Nephron progenitor cell (in vitro differentiated cells): ENCODE measurements at regions not wholly inside any gene's neighbourhood (a gene's known extent, or its start where the extent isn't known, plus 50 kb on each side); places are given as distances from the start of the nearest gene placed in this dataset.

ENCODE experiments used
- DNase-seq: peaks from one replicate; pipeline ENCODE4 v3.0.0; 2021
- H3K27ac Mint-ChIP-seq: 2 replicates; pipeline ENCODE4 v1.8.0; 2021; ENCODE audit warnings: mild to moderate bottlenecking, moderate library complexity, mixed read lengths
- H3K27me3 Mint-ChIP-seq: 2 replicates; pipeline ENCODE4 v1.8.0; 2021; ENCODE audit warnings: mild to moderate bottlenecking, low read depth, mixed read lengths; ENCODE audit not compliant: poor library complexity
- H3K36me3 Mint-ChIP-seq: 2 replicates; pipeline ENCODE4 v1.8.0; 2021; ENCODE audit warnings: low read depth, mixed read lengths
- H3K4me1 Mint-ChIP-seq: 2 replicates; pipeline ENCODE4 v1.8.0; 2021; ENCODE audit warnings: mixed read lengths
- H3K4me3 Mint-ChIP-seq: 2 replicates; pipeline ENCODE4 v1.8.0; 2021; ENCODE audit warnings: mild to moderate bottlenecking, moderate library complexity, mixed read lengths
- H3K9me3 Mint-ChIP-seq: 2 replicates; pipeline ENCODE4 v1.8.0; 2021; ENCODE audit warnings: mild to moderate bottlenecking, moderate library complexity, mixed read lengths
- TF ChIP-seq, protein P1 (sequence below): fragments of 200-600 bp; sonication (generic); IDR thresholded peaks from 2 replicates; pipeline ENCODE4 v1.5.0; 2021; ENCODE audit warnings: antibody characterized with exemption

DNA sequence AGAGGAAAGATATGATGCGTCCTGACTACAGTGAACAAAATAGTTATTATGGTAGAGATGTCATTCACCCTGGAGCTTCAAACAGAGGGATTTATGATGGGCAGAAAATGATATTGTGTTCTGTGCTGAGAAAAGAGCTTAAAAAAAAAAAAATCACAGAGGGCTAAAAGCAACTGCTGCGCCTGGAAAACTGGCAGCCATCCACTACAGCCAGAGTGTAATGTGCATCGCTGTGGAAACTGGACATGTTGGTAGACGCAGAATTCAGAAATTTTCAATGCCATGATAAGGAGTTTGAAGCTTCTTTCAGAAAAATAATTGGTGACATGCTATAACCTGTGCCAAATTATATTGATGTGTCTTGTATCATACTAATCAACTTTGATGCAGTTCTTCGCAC, 122.9 kb upstream of the SOX11 start:
- Mint-ChIP-seq H3K27ac (no peak overlapping the region), H3K36me3 (no peaks in the 10 kb centered on the region), H3K9me3 (peaks cover 3% of the 10 kb centered on the region), H3K27me3 (peaks cover 7% of the 10 kb centered on the region), H3K4me1 (peaks cover 9% of the 10 kb centered on the region), H3K4me3 (no peak overlapping the region)
- DNase-seq = no peak
- TF ChIP-seq, protein P1, sequence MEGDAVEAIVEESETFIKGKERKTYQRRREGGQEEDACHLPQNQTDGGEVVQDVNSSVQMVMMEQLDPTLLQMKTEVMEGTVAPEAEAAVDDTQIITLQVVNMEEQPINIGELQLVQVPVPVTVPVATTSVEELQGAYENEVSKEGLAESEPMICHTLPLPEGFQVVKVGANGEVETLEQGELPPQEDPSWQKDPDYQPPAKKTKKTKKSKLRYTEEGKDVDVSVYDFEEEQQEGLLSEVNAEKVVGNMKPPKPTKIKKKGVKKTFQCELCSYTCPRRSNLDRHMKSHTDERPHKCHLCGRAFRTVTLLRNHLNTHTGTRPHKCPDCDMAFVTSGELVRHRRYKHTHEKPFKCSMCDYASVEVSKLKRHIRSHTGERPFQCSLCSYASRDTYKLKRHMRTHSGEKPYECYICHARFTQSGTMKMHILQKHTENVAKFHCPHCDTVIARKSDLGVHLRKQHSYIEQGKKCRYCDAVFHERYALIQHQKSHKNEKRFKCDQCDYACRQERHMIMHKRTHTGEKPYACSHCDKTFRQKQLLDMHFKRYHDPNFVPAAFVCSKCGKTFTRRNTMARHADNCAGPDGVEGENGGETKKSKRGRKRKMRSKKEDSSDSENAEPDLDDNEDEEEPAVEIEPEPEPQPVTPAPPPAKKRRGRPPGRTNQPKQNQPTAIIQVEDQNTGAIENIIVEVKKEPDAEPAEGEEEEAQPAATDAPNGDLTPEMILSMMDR = no peak

DNA sequence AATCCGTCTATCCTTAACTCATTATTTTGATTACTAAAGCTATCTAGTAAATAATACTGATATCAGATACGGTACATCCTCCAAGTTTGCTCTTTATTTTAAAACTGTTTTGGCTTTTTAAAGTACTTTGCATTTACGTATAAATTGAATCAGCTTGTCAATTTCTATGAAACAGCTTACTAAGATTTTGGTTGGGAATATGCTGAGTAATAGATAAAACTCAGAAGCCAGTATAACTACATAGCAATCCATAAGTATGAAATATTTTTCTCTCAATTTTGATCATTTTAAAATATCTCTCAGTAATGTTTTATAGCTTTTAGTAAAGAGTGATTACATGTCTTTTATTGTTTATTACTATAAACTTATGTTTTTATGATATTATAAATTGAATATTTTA, 116.2 kb upstream of the SOX11 start:
- TF ChIP-seq, protein P1 = no peak
- Mint-ChIP-seq H3K4me3 (no peak overlapping the region), H3K9me3 (peaks cover 28% of the 10 kb centered on the region), H3K36me3 (no peaks in the 10 kb centered on the region), H3K4me1 (peaks cover 9% of the 10 kb centered on the region), H3K27ac (no peak overlapping the region), H3K27me3 (peaks cover 3% of the 10 kb centered on the region)
- no peak for DNase-seq

DNA sequence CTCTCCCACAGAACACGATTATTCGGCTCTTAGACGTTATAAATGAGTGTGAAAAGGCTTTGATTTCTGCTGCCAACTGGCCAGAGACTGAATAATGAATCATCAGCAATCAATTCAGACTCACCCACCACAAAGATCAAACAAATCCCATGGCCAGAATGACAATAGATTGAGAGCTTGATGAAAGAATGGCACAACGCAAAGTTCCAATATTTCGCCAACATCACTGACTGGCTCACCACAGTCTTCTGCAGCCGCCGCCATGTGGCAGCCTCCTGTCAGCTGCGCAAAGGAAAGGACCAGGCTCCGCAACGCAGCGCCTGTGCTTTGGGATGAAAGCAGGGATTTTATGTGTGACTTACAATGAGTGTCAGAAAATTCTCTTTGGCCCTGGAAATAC, 104.4 kb upstream of the SOX11 start:
- H3K36me3 Mint-ChIP-seq = no peaks in the 10 kb centered on the region
- TF ChIP-seq, protein P1 = no peak
- no peak overlapping the region for H3K4me3 Mint-ChIP-seq
- H3K27me3 Mint-ChIP-seq = peaks cover 5% of the 10 kb centered on the region
- no peak overlapping the region for H3K27ac Mint-ChIP-seq
- no peak for DNase-seq
- H3K9me3 Mint-ChIP-seq = peaks cover 14% of the 10 kb centered on the region
- H3K4me1 Mint-ChIP-seq = no peaks in the 10 kb centered on the region

DNA sequence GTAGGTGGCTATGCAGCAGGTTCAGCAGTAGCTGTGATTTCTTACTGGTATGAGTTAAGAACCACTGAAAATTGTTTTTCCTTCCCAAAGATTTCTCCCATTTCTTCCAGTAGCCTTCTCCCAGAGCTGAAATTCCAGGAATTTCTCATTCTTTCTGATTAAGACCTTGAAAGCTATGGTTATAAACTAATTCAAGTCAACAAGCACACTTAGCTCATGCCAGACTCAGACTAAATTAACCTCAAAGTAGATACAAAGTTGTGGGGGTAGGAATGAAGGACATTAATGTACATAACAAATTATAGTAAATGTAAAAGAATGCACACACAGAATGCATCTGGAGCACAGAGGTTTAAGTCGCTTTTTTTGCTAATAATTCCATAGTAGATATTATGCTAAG, 103.6 kb upstream of the SOX11 start:
- Mint-ChIP-seq H3K27me3 (peaks cover 5% of the 10 kb centered on the region), H3K36me3 (no peaks in the 10 kb centered on the region), H3K4me1 (no peaks in the 10 kb centered on the region), H3K27ac (no peak overlapping the region), H3K9me3 (peaks cover 14% of the 10 kb centered on the region), H3K4me3 (no peak overlapping the region)
- TF ChIP-seq, protein P1 = no peak
- DNase-seq = no peak

DNA sequence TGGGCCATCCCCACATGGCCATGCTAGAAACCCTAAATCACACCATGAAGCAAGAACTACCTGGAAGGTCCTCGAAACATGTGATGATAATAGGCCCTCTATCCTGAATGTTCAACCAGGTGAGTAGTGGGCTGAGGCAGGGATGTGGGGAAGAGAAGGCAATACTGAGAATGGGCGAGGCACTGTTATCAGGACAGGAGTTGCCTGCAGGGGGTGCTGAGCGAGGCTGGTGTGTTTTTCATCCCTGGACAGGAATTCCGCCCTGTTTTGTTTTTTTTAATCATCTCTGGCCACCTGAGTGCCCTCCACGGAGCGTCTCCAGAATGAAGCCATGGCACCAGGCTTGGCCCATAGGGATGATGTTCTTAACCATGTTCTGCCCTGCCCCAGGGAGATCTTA, 103.0 kb upstream of the SOX11 start:
- no peak for DNase-seq
- Mint-ChIP-seq H3K27ac (no peak overlapping the region), H3K9me3 (peaks cover 14% of the 10 kb centered on the region), H3K36me3 (no peaks in the 10 kb centered on the region), H3K27me3 (peaks cover 5% of the 10 kb centered on the region), H3K4me3 (no peak overlapping the region), H3K4me1 (no peaks in the 10 kb centered on the region)
- TF ChIP-seq, protein P1 = no peak

DNA sequence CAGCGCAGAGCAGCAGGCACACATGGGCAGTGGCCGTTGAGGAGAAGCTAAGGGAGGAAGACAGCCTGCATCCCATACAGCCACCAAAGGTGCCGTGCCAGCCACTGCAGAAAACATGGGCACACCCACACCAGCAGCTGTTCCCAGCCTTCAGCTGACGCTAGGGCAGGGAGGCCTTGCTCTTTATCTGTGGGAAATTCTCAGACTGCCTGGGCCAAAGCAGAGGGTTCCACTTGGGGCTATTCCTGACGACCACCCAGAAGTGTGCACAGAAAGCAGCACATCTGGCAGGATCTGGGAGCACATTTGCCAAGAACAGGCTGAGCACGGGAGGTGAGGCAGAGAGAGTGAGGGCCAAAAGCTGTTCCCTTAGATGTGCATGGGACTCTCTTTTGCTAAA, 101.3 kb upstream of the SOX11 start:
- Mint-ChIP-seq H3K36me3 (no peaks in the 10 kb centered on the region), H3K27ac (no peak overlapping the region), H3K4me1 (no peaks in the 10 kb centered on the region), H3K9me3 (peaks cover 10% of the 10 kb centered on the region), H3K4me3 (no peak overlapping the region), H3K27me3 (peaks cover 5% of the 10 kb centered on the region)
- TF ChIP-seq, protein P1 = no peak
- no peak for DNase-seq
